Breast epithelium (tissue), 4 donors: ENCODE measurements at regions not wholly inside any gene's neighbourhood (a gene's known extent, or its start where the extent isn't known, plus 50 kb on each side); places are given as distances from the start of the nearest gene placed in this dataset.
A peak's percentile ranks its signal among the peaks of the same experiment; 100 is the strongest.

Experiments
- DNase-seq, 2 donors: peaks; one replicate each; pipeline ENCODE4 v3.0.0-alpha.2; 2019; ENCODE audit warnings: low spot score in 2 of 2
- H3K27ac ChIP-seq, 2 donors: fragments of 200-600 bp; sonication (generic) in 1 of 2; one replicate each; pipeline ENCODE4 v1.5.1; 2016 to 2019; ENCODE audit warnings: mild to moderate bottlenecking in 1 of 2
- H3K27me3 ChIP-seq, 2 donors: fragments of 200-600 bp; sonication (generic) in 1 of 2; one replicate each; pipeline versions ENCODE4 v1.5.1 to v1.6.0; 2017 to 2019; ENCODE audit warnings: control low read depth in 1 of 2, mild to moderate bottlenecking in 1 of 2
- H3K36me3 ChIP-seq: fragments of 200-600 bp; one replicate; pipeline ENCODE4 v1.5.1; 2019
- H3K4me1 ChIP-seq, 2 donors: fragments of 200-600 bp; sonication (generic); one replicate each; pipeline ENCODE4 v1.5.1; 2016 to 2019; ENCODE audit warnings: control low read depth in 1 of 2
- H3K4me3 ChIP-seq, 3 donors: fragments of 200-600 bp; sonication (generic); 1 replicate in 2 of 3; 2 replicates in 1 of 3; pipeline ENCODE4 v1.5.1; 2016 to 2019; ENCODE audit warnings: mild to moderate bottlenecking in 3 of 3, moderate library complexity in 2 of 3
- H3K9me3 ChIP-seq, 2 donors: fragments of 200-600 bp; sonication (generic) in 1 of 2; one replicate each; pipeline ENCODE4 v1.5.1; 2016 to 2019; ENCODE audit warnings: control low read depth in 1 of 2
- CTCF ChIP-seq, 3 donors: fragments of 450-650 bp; IDR thresholded peaks; one replicate each; pipeline ENCODE4 v1.5.1; 2016 to 2017; ENCODE audit warnings: antibody characterized with exemption in 3 of 3, mild to moderate bottlenecking in 3 of 3, moderate library complexity in 3 of 3
- POLR2A ChIP-seq: fragments of 450-650 bp; IDR thresholded peaks from one replicate; pipeline ENCODE4 v1.6.1; 2016; ENCODE audit warnings: antibody characterized with exemption, mild to moderate bottlenecking, moderate library complexity
- POLR2AphosphoS5 ChIP-seq, 3 donors: sonication (generic); formaldehyde crosslinking; IDR thresholded peaks; one replicate each; pipeline ENCODE4 v1.6.1; 2017; ENCODE audit warnings: antibody characterized with exemption in 3 of 3
- intact Hi-C: fragments of 100-400 bp; cut with DNase I; formaldehyde crosslinking; loops from one replicate; pipeline ENCODE4 v1.15.1; 2023; ENCODE audit warnings: low total_unique reads

- Histone ChIP-seq H3K4me3 (no peak overlapping the region), H3K4me1 (peaks cover 0 to 6% of the 10 kb centered on the region in 2 donors), H3K27me3 (no peaks in the 10 kb centered on the region), H3K9me3 (no peaks in the 10 kb centered on the region), H3K36me3 (no peaks in the 10 kb centered on the region), H3K27ac (peak overlapping the region; percentile 23 to 79)
- intact Hi-C loops = no loop called here
- TF ChIP-seq POLR2AphosphoS5 (IDR thresholded peaks at IDR 0.05) (no peak), CTCF (IDR thresholded peaks at IDR 0.05) (no peak), POLR2A (no peak)
- no peak for DNase-seq
Observed at GRCh38 chr12:94056419-94057158, 91.8 kb upstream of the PLXNC1 start.

- TF ChIP-seq POLR2AphosphoS5 (IDR thresholded peaks at IDR 0.05) (no peak), POLR2A (no peak), CTCF (IDR thresholded peaks at IDR 0.05) (no peak)
- intact Hi-C loops = no loop called here
- H3K27ac ChIP-seq = peak overlapping the region; percentile 59 to 79
Observed at GRCh38 chr12:94057262-94058151, 90.9 kb upstream of the PLXNC1 start.

GRCh38 chr12:94059394-94060368, 88.7 kb upstream of the PLXNC1 start:
- Histone ChIP-seq H3K4me1 (peaks cover 0 to 6% of the 10 kb centered on the region in 2 donors), H3K27ac (peak overlapping the region; percentile 57 to 84), H3K9me3 (no peaks in the 10 kb centered on the region), H3K36me3 (no peaks in the 10 kb centered on the region), H3K4me3 (no peak overlapping the region), H3K27me3 (no peaks in the 10 kb centered on the region)
- intact Hi-C loops = no loop called here
- no peak for TF ChIP-seq CTCF (IDR thresholded peaks at IDR 0.05)
- peak in 1 of 3 donors; percentile 12 for TF ChIP-seq POLR2AphosphoS5 (IDR thresholded peaks at IDR 0.05)
- TF ChIP-seq POLR2A = no peak
- peak in 1 of 2 donors; percentile 51 for DNase-seq

More at GRCh38 chr12:94057262-94058151, 90.9 kb upstream of the PLXNC1 start:
- Histone ChIP-seq H3K27me3 (no peaks in the 10 kb centered on the region), H3K4me1 (peaks cover 0 to 6% of the 10 kb centered on the region in 2 donors), H3K36me3 (no peaks in the 10 kb centered on the region), H3K4me3 (no peak overlapping the region), H3K9me3 (no peaks in the 10 kb centered on the region)
- peak; percentile 65 to 76 for DNase-seq

- Histone ChIP-seq H3K27me3 (no peaks in the 10 kb centered on the region), H3K4me3 (no peak overlapping the region), H3K27ac (no peak overlapping the region), H3K36me3 (no peaks in the 10 kb centered on the region), H3K4me1 (peaks cover 0 to 6% of the 10 kb centered on the region in 2 donors), H3K9me3 (no peaks in the 10 kb centered on the region)
- intact Hi-C loops = no loop called here
- no peak for TF ChIP-seq CTCF (IDR thresholded peaks at IDR 0.05)
- no peak for TF ChIP-seq POLR2A
- DNase-seq = no peak
Observed at GRCh38 chr12:94062194-94062593, 86.2 kb upstream of the PLXNC1 start.
